Stimulated activated CD4-positive, alpha-beta T cell treated with anti-CD3 and anti-CD28 coated beads, Interleukin-4, amount 100 ng/mL, for 48 hours (primary cell): ENCODE measurements at regions not wholly inside any gene's neighbourhood (a gene's known extent, or its start where the extent isn't known, plus 50 kb on each side); places are given as distances from the start of the nearest gene placed in this dataset.

Source experiments
- DNase-seq, 2 donors: peaks; one replicate each; pipeline ENCODE4 v3.0.0-alpha.2; 2020; ENCODE audit warnings: low read depth in 2 of 2

DNA sequence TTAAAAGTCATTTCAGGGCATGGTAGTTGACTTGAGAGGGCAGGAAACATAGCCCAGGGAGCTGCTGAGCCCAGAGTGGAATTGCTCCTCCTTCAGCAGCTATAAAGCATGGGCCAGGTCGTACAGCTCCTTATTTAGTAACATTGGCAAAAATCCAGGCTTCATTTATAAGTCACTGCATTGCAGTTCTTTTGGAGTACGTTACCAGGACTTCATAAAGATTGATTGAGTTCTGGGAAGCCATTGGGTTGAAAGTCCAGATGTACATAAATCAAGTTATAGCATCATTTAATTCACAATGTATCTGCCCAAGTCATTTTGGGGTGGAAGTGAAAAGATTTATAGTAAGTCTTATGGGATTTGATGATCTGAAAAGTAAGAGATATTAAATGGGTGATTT lies 53.0 kb upstream of the ANKEF1 start:
- no peak for DNase-seq

DNA sequence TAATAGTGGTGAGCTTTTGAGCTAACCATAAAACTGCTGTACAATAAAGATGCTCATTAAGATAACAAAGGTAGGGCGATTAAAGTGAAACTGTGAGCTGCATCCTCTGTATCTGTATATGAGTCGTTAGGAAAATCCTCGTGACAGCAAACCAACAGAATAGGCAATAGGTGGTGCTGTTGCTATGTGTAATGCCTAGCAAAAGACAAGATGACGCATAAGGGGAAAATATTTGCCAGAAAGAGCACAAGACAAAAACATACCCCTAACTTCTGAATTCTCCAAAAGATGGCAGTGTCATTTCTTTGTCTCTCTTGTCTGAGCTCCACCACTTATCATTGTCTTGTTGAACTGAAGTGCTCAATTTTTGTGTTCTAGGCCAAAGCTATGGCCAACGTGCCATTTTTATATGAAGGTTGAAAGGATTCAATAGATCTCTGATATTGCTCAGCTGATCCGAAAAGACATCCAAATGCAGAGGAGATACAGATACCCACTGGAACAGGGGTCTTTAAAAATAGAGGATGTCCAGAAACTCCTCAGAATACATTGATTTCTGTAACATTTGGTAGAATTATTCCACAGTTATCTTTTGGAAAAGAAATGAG lies 56.3 kb upstream of the ANKEF1 start:
- DNase-seq: peak in 1 of 2 donors; percentile 17

DNA sequence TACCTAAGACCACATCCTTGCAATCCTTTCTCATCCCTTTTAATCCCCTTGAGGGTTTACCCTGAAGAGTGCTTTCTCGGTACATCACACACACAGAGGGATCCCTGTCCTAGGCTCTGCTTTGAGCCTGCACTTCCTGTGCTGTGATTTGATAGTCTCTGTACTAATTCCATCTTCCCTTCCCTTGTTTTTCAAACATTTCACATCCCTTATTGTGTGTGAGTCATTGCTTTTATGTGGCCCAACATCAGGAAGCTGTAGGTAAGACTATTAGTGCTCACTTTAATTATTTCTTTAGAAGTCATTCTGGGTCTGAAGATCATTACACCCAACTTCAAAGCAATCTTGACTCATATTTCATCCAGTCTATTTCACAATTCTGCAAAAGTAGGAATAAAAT lies 57.2 kb upstream of the ANKEF1 start:
- no peak for DNase-seq

DNA sequence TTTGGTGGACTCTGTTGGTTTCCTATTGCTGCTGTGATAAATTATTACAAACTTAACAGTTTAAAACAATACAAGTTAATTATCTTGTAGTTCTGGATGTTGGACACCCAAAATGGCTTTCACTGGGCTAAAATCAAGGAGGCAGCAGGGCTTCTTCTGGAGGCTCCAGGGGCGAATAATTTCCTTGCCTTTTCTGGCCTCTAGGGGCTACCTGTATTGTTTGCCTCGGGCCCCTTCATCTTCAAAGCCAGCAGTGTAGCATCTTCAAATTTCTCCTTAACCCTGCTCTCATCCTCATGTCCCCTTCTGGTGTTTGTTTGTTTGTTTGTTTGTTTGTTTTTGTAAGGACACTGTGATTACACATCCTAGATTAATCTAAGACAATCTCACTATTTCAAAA lies 60.5 kb upstream of the ANKEF1 start:
- DNase-seq: no peak

DNA sequence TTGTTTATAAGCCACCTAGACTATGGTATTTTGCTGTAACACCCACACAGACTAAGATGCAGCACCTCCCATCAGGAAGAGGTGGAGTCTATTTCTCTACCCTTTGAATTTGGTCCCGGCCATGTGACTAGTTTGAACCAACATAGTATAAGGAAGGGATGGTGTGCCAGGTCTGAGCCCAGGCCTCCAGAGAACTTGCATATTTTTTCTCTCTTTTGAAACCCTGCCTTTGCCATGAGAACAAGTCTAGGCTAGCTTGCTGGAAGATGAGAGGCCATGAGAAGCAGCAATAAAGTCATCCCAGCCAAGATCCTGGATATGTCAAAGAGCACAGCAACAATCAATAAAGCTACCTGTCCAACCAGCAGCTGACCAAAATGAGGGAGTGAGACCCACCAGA lies 63.0 kb upstream of the ANKEF1 start:
- DNase-seq: no peak

DNA sequence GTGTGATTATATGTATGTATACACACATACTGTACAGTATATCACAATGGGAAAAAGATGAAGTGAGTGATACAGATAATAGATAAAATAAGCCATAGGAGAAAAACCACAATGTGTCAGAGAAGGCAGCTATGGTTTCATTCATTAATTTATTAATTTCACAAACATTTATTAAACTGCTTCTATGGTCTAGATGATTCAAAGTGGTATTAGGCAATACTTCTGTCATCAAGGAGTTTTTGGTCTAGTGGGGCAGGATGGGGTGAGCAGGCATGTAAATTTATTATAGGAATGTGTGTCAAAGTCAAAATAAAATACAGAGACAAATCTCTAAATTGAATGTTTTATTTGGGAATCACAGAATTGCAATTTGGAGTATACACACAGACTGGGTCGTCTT lies 65.2 kb upstream of the ANKEF1 start:
- no peak for DNase-seq

DNA sequence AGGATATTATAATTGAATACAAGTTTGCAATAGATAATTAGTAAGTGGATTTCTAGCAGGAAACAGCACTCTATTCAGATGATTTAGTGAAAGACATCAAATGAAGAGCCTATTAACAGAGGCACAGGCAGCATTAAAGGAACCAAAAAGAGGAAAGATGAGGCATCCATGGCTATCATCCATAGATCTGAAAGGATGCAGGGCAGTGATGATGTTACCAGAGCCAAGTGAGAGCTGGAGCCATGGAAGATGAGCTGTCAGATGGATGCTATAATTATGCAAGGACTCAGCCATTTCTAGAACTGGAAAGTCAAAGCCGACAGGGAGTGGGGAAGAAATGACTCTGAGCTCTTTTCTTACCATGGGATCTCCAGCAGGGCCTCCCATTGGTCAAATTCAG lies 66.8 kb upstream of the ANKEF1 start:
- DNase-seq: no peak

DNA sequence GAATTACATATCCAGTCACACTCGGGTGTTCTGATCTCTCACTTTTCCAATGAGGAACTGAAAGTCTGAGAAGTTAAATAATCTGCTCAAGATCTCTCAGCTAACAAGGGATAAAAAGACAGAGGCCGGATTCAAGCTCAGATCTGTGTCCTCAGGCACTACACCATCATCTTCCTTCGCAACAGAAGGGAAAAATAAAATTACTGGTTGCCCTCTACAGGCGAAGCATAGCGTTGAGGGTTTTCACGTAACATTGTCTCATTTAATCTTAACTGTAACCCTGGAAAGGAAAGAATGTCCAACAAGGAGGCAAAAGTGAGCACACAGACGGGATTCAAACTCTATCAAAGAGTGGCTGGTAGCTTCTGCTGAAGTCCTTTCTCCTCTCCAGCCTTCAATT lies 67.8 kb upstream of the ANKEF1 start:
- DNase-seq: no peak

DNA sequence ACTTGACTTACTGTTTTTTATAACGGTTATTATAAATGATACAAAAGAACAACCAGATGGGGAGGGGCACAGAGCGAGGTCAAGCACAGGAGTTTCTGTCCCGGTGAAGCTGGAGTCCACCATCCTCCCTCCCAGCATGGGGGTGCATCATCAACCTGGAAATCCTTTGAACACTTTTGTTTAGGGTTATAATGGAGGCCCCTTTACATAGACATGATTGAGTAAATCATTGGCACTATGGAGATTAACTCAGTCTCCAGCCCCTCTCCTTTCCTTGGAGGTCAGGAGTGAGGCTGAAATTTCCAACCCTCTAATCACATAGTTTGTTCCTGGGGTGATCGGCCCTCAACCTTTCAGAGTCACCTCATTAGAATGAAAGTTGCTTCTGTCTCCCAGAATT lies 71.8 kb upstream of the ANKEF1 start:
- DNase-seq: no peak

DNA sequence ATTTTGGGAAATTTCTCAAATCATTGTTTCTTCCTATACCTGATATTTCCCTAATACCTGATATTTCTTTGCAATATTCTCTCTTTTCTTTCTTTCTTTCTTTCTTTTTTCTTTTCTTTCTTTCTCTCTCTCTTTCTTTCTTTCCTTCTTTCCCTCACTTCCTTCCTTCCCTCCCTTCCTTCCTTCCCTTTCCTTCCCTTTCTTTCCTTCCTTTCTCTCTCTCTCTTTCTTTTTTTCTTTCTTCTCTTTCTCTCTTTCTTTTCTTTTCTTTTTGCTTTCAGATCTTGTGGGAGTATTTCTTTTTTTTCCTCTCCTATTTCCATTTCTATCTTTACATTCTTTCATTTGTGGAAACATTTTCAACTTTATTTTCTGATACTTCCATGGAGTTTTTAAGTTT lies 76.1 kb upstream of the ANKEF1 start:
- no peak for DNase-seq

DNA sequence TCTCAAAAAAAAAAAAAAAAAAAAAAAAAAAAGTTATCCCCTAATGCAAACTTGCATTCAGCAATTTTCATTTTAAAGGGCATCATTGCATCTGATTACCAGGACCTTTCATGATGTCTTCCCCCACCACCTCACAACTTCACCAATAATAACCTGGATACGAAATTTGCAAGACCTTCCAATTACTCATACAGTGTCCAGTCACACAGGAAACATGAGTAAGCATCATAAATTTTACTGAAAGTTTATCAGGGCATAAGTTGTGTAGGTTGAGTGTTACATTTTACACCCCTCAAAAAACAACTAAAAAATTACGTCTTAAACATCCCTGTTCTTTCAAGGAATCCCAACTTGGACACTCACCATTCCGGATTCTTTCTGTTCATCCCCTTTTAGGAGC lies 79.1 kb upstream of the ANKEF1 start:
- no peak for DNase-seq

DNA sequence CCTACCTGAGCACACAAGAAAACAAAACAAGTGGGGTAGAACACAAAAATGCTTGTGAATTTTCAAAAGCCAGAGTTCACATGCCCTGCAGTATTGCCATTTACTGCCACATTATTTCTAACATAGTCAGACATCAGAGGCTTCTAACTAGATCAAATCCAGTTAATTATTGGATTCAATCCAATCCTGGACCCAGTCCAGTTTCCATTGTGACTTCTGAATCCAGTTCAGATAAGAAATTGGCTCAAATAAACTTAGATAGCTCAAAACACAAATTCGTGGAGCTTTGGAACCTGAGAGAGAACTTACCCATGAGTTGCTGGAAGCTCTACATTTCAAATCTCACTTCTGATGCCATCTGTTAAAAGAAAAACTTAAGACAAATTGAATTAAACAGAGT lies 85.2 kb upstream of the ANKEF1 start:
- DNase-seq: no peak

DNA sequence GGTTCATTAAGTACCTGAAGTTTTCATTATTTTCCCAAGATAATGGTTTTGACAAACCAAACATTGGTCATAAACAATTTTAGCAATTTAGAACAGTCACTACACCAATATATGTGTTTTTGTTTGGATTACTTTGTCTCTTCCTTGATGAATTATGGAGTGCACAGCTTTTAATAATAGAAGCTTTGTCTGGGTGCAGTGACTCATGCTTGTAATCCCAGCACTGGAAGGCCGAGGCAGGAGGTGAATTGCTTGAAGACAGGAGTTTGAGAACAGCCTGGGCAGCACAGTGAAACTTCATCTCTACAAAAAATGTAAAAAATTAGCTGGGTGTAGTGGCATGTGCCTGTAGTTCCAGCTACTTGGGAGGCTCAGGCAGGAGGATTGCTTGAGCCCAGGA lies 89.4 kb upstream of the ANKEF1 start:
- DNase-seq: no peak

DNA sequence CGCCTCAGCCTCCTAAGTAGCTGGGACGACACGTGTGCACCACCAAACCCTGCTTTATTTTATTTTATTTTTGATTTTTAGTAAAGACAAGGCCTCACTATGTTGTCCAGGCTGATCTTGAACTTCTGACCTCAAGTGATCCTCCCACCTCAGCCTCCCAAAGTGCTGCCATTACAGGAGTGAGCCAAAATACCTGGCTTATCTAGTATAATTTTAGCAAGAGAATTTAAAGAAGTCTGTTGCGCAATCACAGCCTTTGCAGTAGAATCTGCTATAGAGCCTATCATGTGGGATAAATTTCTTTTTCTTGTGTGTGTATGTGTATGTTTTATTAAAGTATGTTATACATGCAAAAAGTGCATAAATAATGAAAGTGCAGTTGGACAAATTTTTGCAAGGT lies 92.1 kb upstream of the ANKEF1 start:
- DNase-seq: no peak

DNA sequence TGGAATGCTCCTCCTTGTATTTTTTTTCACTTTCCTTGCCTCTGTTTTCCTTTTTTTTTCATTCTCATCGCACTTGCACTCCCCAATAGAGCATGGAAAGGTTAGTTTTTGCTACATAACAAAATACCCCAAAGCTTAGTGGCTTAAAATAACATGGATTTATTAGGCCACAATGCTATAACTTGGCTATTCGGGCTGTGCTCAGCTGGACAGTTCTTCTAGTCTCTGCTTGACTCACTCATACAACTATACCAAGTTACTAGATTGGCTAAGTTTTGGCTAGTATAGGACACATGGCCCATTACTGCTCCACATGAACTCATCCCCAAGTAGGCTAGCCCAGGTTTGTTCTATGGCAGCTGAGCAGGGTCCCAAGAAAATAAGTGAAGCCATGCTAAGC lies 94.5 kb upstream of the ANKEF1 start:
- DNase-seq: no peak

DNA sequence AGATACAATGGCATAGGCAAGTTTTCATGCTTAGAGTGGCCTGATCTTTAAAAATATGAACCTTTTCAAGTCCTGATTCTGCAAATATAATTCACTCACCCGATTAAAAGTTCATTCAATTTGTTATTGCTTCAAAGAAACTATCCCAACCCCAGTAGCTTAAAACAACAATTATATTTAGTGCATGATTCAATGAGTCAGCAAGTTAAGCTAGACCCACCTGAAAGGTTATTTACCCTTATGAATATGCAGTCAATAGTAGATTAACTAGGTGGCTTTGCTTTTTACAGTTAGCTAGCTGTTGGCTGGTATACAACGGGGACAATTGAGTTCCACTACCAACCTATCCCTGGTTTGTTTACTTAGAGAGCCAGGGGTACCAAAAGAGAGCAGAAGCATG lies 95.6 kb upstream of the ANKEF1 start:
- no peak for DNase-seq

DNA sequence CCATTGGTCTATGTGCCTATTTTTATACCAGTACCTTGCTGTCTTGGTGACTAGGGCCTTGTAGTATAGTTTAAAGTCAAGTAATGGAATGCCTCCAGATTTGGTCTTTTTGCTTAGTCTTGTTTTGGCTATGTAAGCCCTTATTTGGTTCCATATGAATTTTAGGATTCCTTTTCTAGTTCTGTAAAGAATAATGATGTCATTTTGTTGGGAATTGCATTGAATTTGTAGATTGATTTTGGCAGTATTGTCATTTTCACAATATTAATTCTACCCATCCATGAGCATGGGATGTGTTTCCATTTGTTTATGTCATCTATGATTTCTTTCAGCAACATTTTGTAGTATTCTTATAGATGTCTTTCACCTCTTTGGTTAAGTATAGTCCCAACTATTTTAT lies 96.4 kb upstream of the PAK5 start:
- no peak for DNase-seq

DNA sequence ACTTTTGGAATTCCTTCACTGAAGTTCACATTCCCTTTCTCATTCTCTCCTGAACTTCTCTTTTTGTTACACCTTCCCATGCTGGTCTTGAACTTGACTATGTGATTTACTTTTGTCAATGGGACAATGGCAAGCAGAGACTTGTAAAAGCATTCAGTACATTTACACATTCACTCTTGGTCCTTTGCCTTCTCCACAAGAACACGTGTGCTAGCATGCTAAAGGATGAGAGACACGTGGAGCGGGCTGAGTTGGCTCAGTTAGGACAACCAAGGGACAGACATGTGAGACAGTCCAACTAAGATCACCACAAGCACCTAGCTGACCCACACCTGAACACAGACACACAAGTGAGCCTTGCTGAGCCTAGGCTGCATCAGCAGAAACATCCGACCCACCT lies 91.3 kb upstream of the PAK5 start:
- no peak for DNase-seq

DNA sequence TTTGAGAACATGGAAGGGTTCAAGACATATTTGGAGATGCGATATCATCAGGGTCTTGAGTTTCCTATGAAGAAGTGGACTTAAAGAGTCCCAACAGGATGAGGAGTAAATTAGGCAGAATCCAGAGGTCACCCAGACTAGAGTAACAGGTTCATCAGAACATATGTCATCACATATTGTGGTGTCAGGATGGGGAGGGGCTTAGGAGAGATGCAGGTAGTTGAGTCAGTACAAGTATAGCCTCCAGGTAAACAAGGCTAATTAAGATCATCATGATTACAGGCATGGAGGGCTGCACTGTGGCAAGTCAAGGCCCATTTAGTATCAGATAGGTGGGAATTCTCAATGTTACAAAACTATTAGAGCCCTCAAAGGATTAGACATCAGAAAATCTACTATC lies 90.1 kb upstream of the PAK5 start:
- DNase-seq: no peak

DNA sequence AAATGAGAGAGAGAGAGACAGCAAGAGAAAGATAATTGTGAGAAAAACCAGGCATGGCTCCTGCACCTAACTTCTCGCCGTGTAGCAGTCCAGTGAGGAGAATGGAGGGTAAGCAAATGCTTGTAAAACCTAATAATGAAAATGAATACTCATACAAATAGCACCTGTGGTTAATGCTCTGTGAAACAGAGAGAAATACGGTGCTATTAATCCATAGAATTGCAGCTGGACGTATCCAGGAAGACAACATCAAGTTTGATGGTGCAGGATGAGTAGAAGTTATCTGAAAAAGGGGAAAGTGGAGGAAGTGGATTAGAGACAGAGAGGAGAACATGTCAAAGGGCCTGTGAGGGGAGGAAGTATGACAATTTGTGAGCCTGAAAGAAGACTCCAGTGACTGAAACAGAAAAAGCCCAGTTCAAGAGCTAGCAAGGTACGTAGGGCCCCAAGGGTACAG lies 89.4 kb upstream of the PAK5 start:
- no peak for DNase-seq

DNA sequence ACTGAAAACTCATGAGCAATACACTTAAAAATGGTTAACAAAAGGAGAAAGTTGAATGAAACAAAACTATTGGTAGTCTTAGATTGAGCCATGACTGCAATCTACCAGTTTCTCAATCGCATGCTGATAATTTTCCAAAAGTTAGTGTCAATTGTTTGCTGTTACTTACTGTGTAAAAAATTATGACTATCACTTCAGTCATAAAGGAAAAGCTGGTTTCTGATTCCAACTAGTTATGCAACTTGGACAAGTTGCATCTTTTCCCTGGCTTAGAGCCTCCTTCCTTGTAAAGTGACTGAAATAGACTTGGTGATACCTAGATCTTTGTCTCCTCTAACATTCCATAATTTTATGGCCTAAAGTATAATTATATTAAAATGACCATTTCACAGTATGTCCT lies 88.3 kb upstream of the PAK5 start:
- no peak for DNase-seq

DNA sequence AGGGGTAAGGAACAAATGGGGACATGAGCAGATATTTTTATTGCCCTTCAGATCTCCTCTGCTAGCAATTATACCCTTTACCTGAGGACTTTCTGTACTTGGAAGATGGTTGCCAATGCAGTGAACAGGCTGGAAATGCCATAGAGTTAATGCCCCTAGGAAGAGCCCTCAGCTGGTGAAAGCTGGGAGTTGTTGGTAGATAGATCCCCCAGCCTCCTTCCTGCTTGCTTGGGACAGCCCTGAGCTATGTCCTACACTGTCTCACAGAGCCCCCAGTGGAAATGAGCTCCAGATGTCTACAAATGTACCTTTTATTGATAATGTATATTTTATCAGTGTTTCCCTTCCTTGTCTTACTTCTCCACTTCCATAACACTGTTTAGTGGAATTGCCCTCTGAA lies 87.6 kb upstream of the PAK5 start:
- DNase-seq: no peak

DNA sequence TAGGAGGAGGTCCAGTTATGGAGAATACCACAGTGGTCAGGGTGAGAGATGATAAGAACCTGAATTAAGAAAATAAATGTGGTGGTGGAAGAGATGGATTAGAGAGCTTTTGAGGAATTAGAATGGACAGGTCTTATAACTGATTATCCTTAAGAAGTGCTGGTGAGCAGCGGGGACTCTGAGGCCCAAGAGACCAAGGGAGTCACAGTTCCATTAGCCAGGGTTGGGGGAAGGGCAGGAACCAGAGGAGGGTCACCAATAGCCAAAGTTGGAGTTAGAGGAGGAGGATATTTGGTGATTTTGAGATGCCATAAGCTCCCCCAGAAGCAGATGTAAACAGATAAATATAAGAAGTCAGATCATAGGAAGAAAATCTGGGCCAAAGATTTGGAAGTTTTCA lies 87.1 kb upstream of the PAK5 start:
- no peak for DNase-seq

DNA sequence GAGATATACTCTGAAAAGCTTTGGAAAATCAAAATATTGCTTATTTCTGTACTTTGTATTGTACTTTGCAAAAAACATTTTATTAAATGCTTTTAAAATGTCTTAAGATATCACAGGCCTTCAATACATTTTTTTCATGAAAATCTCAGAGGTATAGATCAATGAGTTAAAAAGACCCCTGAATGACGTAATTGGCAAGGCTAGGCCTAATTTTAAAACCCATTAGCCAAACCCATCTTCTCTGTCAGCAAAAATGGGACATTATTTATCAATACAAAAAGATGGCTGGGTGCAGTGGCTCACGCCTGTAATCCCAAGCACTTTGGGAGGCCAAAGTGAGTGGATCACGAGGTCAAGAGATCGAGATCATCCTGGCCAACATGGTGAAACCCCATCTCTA lies 84.8 kb upstream of the PAK5 start:
- no peak for DNase-seq

DNA sequence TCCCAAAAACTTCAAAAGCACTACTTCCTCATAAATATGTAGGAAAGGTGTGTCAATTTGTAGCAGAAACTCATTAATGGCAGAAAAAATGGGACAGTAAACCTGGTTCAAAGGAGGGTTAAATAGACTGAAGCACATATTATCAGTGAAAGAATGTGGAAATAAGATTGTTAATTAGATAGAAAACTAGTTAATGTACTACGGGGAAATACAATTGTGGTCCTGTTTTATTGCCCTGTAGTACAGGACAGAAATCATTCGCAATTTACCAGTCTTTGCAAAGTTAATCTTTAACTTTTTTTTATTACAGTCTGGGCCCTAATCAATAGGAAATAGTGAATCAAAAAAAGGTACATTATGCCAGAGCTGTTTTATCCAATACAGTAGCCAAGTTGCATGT lies 82.0 kb upstream of the PAK5 start:
- no peak for DNase-seq
